Activated naive CD8-positive, alpha-beta T cell treated with anti-CD3 and anti-CD28 coated beads, Interleukin-2, amount 50 U/mL, for 24 hours (primary cell): ENCODE measurements at regions not wholly inside any gene's neighbourhood (a gene's known extent, or its start where the extent isn't known, plus 50 kb on each side); places are given as distances from the start of the nearest gene placed in this dataset.

Experiments
- ATAC-seq: fragments of 150-1000 bp; cut with Tn5 transposase; one replicate; pipeline ENCODE4 v1.10.0; 2021
- DNase-seq: peaks from one replicate; pipeline ENCODE4 v3.0.0; 2021
- H3K27ac Mint-ChIP-seq: one replicate; pipeline ENCODE4 v1.8.0; 2021; ENCODE audit warnings: mild to moderate bottlenecking, mixed read lengths
- H3K27me3 Mint-ChIP-seq: one replicate; pipeline ENCODE4 v1.8.0; 2021; ENCODE audit warnings: mixed read lengths
- H3K36me3 Mint-ChIP-seq: one replicate; pipeline ENCODE4 v1.8.0; 2021; ENCODE audit warnings: low read depth, mixed read lengths
- H3K4me1 Mint-ChIP-seq: one replicate; pipeline ENCODE4 v1.8.0; 2021; ENCODE audit warnings: mixed read lengths
- H3K4me3 Mint-ChIP-seq: one replicate; pipeline ENCODE4 v1.8.0; 2021; ENCODE audit warnings: mild to moderate bottlenecking, moderate library complexity, mixed read lengths
- H3K9me3 Mint-ChIP-seq: one replicate; pipeline ENCODE4 v1.8.0; 2021; ENCODE audit warnings: mixed read lengths

DNA sequence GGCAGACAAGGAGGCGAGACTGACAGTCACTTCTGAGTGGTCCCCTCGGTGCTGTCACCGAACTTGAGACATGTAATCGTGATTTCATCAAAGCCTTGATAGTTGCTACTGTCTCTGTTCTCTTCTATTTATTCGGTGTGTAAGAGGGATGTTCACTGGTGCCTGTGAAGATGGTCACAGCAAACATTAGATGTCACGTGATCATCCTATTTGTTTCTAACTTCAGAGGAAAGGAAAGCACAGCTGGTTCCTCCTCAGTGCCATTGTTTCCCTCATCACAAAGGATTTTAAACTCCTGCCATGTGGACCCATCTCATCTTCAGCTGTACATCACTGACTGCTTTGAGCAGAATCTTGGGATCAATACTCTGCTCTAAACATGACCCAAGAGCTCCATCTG is 73.1 kb upstream of the CLMP start:
- Mint-ChIP-seq H3K36me3 (no peaks in the 10 kb centered on the region), H3K4me1 (peaks cover 3% of the 10 kb centered on the region), H3K27ac (no peak overlapping the region), H3K4me3 (no peak overlapping the region), H3K27me3 (peaks cover 14% of the 10 kb centered on the region), H3K9me3 (no peaks in the 10 kb centered on the region)
- ATAC-seq (no peak), DNase-seq (no peak)

DNA sequence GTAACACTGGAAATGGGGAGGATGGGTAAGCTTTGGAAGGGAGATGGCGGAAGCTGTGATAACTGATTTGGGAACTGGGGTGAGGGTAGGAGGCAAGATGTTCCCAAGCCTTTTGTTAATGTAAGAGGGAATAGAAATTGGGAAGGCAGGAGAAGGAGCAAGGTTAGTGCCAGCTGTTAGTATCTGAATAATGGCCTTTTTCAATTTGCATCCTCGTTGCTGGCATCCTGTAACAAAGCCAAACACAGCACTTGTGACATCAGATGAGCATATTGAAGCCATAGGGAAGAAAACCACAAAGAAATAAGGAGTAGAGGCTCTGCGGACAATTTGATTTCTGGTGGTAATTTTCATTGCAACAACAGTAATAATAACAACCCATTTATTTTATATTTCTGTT is 70.9 kb upstream of the CLMP start:
- Mint-ChIP-seq H3K9me3 (no peaks in the 10 kb centered on the region), H3K36me3 (no peaks in the 10 kb centered on the region), H3K27me3 (peaks cover 25% of the 10 kb centered on the region), H3K4me3 (no peak overlapping the region), H3K27ac (no peak overlapping the region), H3K4me1 (peaks cover 5% of the 10 kb centered on the region)
- ATAC-seq (no peak), DNase-seq (no peak)

DNA sequence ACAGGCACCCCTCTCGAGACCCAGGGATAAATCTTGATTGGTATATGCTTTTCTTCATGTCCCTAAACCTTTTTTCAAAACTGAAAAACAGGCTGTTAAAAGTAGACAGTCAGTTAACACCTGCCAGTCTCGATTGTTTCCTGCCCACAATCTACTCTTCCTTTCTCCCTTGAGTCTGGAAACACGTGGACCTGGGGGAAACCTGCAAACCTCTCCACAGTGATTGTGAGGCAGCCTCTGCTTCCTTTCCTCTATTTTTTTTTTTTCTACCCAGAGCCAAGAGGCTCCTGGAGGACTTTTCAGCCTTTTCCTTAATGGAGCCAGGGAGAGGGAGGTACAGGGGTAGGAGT is 69.4 kb upstream of the CLMP start:
- H3K36me3 Mint-ChIP-seq: no peaks in the 10 kb centered on the region
- peaks cover 25% of the 10 kb centered on the region for H3K27me3 Mint-ChIP-seq
- H3K9me3 Mint-ChIP-seq: no peaks in the 10 kb centered on the region
- ATAC-seq (no peak), DNase-seq (no peak)
- peaks cover 5% of the 10 kb centered on the region for H3K4me1 Mint-ChIP-seq
- H3K27ac Mint-ChIP-seq: no peak overlapping the region
- no peak overlapping the region for H3K4me3 Mint-ChIP-seq

- no peak overlapping the region for H3K4me3 Mint-ChIP-seq
- H3K9me3 Mint-ChIP-seq: no peaks in the 10 kb centered on the region
- peaks cover 23% of the 10 kb centered on the region for H3K27me3 Mint-ChIP-seq
- ATAC-seq: peak; percentile 76
- H3K36me3 Mint-ChIP-seq: no peaks in the 10 kb centered on the region
- H3K4me1 Mint-ChIP-seq: peaks cover 5% of the 10 kb centered on the region
- no peak overlapping the region for H3K27ac Mint-ChIP-seq
- DNase-seq: peak; percentile 83
Observed at GRCh38 chr11:123261345-123262106, 66.5 kb upstream of the CLMP start.

GRCh38 chr11:123260511-123261211 is 65.6 kb upstream of the CLMP start:
- ATAC-seq: no peak
- no peak overlapping the region for H3K4me3 Mint-ChIP-seq
- no peak overlapping the region for H3K27ac Mint-ChIP-seq
- DNase-seq: no peak
- no peaks in the 10 kb centered on the region for H3K36me3 Mint-ChIP-seq
- H3K27me3 Mint-ChIP-seq: peaks cover 21% of the 10 kb centered on the region
- no peaks in the 10 kb centered on the region for H3K9me3 Mint-ChIP-seq
- H3K4me1 Mint-ChIP-seq: peaks cover 5% of the 10 kb centered on the region

DNA sequence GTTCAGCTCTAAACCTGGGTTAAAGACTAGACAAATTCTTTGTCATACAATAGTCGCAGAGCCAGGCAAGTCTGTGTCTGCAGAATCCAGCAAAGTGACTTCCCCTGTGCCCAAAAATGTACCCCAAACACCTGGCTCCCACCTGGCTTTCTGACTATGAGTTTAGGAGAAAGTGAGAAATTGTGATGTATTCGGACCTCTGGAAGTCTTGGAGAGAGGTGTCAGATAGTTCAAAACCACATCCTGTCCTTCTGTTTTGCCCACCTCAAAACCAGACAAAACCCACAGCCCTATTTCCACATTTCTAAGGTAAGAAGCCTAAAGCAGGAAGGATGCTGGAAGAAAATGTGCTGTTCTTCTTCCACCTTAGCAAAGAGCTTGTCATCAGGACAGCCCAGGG is 63.8 kb upstream of the CLMP start:
- Mint-ChIP-seq H3K27me3 (peaks cover 17% of the 10 kb centered on the region), H3K4me1 (peaks cover 2% of the 10 kb centered on the region), H3K27ac (no peak overlapping the region), H3K9me3 (no peaks in the 10 kb centered on the region), H3K4me3 (no peak overlapping the region), H3K36me3 (no peaks in the 10 kb centered on the region)
- ATAC-seq (no peak), DNase-seq (no peak)

DNA sequence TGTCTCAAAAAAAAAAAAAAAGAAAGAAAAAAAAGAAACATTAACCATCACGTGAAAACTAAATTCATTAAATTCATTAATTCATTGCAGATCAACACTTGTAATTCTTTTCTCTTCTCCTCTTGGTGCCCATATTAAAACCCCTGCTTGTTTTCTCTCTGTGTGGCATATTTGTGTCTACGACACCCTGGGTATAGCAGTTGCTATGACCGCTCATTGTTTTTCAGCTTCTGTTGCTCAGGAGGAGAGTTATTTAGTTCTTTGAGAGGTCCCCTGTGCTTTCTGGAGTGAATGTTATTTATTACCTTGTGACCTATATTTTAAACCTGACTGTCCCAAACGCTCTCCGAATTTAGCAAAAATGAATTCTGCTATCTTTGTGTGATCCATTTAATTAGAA is 62.3 kb upstream of the CLMP start:
- H3K4me3 Mint-ChIP-seq: no peak overlapping the region
- H3K36me3 Mint-ChIP-seq: no peaks in the 10 kb centered on the region
- no peak for DNase-seq
- H3K4me1 Mint-ChIP-seq: peaks cover 2% of the 10 kb centered on the region
- no peak overlapping the region for H3K27ac Mint-ChIP-seq
- ATAC-seq: no peak
- peaks cover 8% of the 10 kb centered on the region for H3K27me3 Mint-ChIP-seq
- H3K9me3 Mint-ChIP-seq: no peaks in the 10 kb centered on the region

DNA sequence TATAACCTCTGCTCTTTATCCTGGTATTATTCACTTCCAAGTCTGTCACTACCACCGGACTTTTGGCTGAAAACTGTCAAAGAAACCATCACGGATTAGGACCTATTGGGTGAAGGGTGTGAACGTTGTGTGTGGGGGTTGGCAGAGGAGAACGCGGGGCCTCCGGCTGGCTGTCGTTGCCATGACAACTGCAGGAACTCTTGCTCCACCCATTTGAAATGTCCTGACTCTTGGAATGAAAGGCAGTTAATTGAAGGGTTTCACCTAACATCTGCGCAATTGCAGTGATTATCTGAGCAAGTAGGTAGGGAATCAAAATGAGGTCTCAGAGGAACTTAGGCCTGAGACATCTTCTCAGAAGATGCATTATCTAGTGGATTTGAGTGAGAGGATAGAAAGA is 60.9 kb upstream of the CLMP start:
- no peaks in the 10 kb centered on the region for H3K9me3 Mint-ChIP-seq
- no peaks in the 10 kb centered on the region for H3K36me3 Mint-ChIP-seq
- H3K27ac Mint-ChIP-seq: no peak overlapping the region
- no peaks in the 10 kb centered on the region for H3K4me1 Mint-ChIP-seq
- no peak overlapping the region for H3K4me3 Mint-ChIP-seq
- peaks cover 5% of the 10 kb centered on the region for H3K27me3 Mint-ChIP-seq
- no peak for DNase-seq
- no peak for ATAC-seq

DNA sequence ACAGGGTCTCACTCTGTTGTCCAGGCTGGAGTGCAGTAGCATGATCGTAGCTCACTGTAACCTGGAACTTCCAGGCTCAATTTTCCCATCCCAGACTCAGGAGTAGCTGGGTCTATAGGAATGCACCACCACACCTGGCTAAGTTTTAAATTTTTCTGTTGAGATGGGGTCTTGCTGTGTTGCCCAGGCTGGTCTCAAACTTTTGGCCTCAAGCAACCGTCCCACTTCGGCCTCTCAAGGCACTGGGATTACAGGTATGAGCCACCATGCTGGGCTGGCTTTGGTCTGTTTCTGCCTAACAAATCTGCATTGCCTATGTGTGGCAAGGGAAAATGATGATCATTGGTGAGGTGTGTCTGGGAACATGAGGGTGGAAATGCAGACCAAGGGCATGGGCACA is 59.3 kb upstream of the CLMP start:
- no peaks in the 10 kb centered on the region for H3K36me3 Mint-ChIP-seq
- no peaks in the 10 kb centered on the region for H3K9me3 Mint-ChIP-seq
- no peak for DNase-seq

GRCh38 chr11:123253911-123254310 is 58.9 kb upstream of the CLMP start:
- DNase-seq (no peak), ATAC-seq (no peak)
- Mint-ChIP-seq H3K27me3 (peaks cover 10% of the 10 kb centered on the region), H3K4me1 (no peaks in the 10 kb centered on the region), H3K9me3 (no peaks in the 10 kb centered on the region), H3K4me3 (no peak overlapping the region), H3K36me3 (no peaks in the 10 kb centered on the region), H3K27ac (no peak overlapping the region)

More for the DNA sequence above, 59.3 kb upstream of the CLMP start:
- Mint-ChIP-seq H3K27me3 (peaks cover 10% of the 10 kb centered on the region), H3K4me1 (no peaks in the 10 kb centered on the region), H3K4me3 (no peak overlapping the region), H3K27ac (no peak overlapping the region)
- ATAC-seq: no peak

DNA sequence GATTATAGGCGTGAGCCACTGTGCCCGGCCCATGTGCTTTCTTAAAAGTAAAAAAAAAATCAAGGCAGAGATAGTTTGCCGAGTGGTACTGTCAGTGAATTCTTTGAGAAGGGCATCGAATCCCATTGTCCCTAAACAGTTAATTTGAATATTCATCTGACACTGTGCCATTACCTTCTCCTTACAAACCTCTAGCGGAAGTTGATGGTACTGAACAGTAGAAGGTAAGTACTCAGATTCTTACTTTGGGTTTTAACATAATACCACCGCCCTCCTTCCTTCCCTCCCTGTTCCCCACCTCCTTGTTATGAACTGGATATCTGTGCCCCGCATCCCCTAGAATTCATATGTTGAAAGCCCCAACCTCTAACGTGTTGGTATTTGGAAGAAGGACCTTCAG is 58.2 kb upstream of the CLMP start:
- H3K27ac Mint-ChIP-seq: no peak overlapping the region
- no peaks in the 10 kb centered on the region for H3K36me3 Mint-ChIP-seq
- DNase-seq: no peak
- H3K4me3 Mint-ChIP-seq: no peak overlapping the region
- peaks cover 12% of the 10 kb centered on the region for H3K27me3 Mint-ChIP-seq
- H3K9me3 Mint-ChIP-seq: no peaks in the 10 kb centered on the region
- no peak for ATAC-seq
- H3K4me1 Mint-ChIP-seq: no peaks in the 10 kb centered on the region

DNA sequence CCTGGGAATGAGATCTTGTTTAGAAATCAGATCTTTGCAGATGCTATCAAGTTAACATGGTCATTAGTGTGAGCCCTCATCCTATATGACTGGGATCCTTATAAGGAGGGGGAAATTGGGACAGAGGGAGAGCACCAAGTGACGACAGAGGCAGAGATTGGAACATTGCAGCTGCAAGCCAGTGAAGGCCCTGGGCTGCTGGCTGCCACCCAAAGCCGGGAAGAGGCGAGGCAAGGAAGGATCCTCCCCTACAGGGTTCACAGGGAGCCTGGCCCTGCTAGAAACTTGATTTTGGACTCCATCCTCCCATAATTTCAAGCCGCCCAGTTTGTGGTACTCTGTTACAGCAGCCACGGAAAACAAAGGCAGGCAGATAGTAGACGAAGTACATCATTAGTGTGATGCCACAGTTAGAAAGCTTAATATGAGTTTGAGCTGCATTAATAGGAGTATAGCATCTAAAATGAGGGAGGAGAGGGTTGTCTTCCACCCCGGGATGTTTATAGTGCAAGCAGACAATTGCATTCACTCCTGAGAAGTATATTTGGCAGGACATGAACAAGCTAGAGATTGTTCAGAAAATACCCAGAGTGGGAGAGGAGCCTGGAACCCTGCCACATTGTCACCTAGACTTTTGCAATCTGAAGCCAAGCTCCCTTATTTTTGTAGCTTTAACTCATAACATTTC is 56.8 kb upstream of the CLMP start:
- no peaks in the 10 kb centered on the region for H3K9me3 Mint-ChIP-seq

GRCh38 chr11:123250892-123251656 is 56.0 kb upstream of the CLMP start:
- Mint-ChIP-seq H3K27me3 (peaks cover 20% of the 10 kb centered on the region), H3K27ac (no peak overlapping the region), H3K4me3 (no peak overlapping the region), H3K4me1 (peaks cover 3% of the 10 kb centered on the region), H3K36me3 (no peaks in the 10 kb centered on the region), H3K9me3 (no peaks in the 10 kb centered on the region)
- ATAC-seq (no peak), DNase-seq (no peak)

More for the DNA sequence above, 56.8 kb upstream of the CLMP start:
- ATAC-seq: no peak
- Mint-ChIP-seq H3K4me3 (no peak overlapping the region), H3K27me3 (peaks cover 20% of the 10 kb centered on the region), H3K36me3 (no peaks in the 10 kb centered on the region), H3K27ac (no peak overlapping the region), H3K4me1 (peaks cover 3% of the 10 kb centered on the region)
- no peak for DNase-seq

DNA sequence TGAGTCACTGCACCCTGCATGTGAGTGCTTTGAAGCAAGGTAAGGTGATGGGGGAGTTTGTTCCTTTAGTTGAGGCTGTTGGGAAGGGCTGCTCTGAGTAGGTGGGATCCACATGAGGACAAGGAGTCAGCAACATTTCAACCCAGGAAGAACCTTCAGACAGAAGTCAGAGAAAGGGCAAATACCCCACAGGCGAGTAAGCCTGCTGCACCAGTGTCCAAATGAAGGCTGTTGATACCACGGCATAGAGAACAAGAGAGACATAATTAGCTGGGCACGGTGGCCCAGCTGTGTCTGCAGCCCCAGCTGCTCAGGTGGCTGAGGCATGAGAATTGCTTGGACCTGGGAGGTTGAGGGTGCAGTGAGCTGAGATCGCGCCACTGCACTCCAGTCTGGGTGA is 54.3 kb upstream of the CLMP start:
- H3K4me3 Mint-ChIP-seq: no peak overlapping the region
- DNase-seq (no peak), ATAC-seq (no peak)
- peaks cover 3% of the 10 kb centered on the region for H3K4me1 Mint-ChIP-seq
- H3K27me3 Mint-ChIP-seq: peaks cover 16% of the 10 kb centered on the region
- no peaks in the 10 kb centered on the region for H3K9me3 Mint-ChIP-seq
- no peaks in the 10 kb centered on the region for H3K36me3 Mint-ChIP-seq
- no peak overlapping the region for H3K27ac Mint-ChIP-seq
